ENCODE measurements at regions not wholly inside any gene's neighbourhood (a gene's known extent, or its start where the extent isn't known, plus 50 kb on each side); places are given as distances from the start of the nearest gene placed in this dataset.
A peak's percentile ranks its signal among the peaks of the same experiment; 100 is the strongest.

GRCh38 chr11:29166306-29166705, 850.5 kb downstream of the KCNA4 start:
- Histone ChIP-seq H3K4me3 (replicated peaks; ENCODE audit: low read depth, low read length) (no peak overlapping the region), H3K27me3 (replicated peaks; ENCODE audit: control insufficient read depth, insufficient read depth, low read length) (no peaks in the 10 kb centered on the region), H3K36me3 (ENCODE audit: control insufficient read depth, insufficient read depth, low read length) (no peaks in the 10 kb centered on the region)
- DNase-seq (ENCODE audit: extremely low read depth, insufficient read length) = no peak
- TF ChIP-seq CTCF (IDR thresholded peaks at IDR 0.05; ENCODE audit: insufficient read depth, low read length, poor library complexity, severe bottlenecking) = no peak

GRCh38 chr11:29163231-29163630, 853.6 kb downstream of the KCNA4 start:
- Histone ChIP-seq H3K4me3 (replicated peaks; ENCODE audit: low read depth, low read length) (no peak overlapping the region), H3K27me3 (replicated peaks; ENCODE audit: control insufficient read depth, insufficient read depth, low read length) (no peaks in the 10 kb centered on the region), H3K36me3 (ENCODE audit: control insufficient read depth, insufficient read depth, low read length) (no peaks in the 10 kb centered on the region)
- TF ChIP-seq CTCF (IDR thresholded peaks at IDR 0.05; ENCODE audit: insufficient read depth, low read length, poor library complexity, severe bottlenecking) = no peak
- no peak for DNase-seq (ENCODE audit: extremely low read depth, insufficient read length)

GRCh38 chr11:29162491-29162890, 854.3 kb downstream of the KCNA4 start:
- H3K27me3 ChIP-seq (replicated peaks; ENCODE audit: control insufficient read depth, insufficient read depth, low read length) = no peaks in the 10 kb centered on the region
- no peaks in the 10 kb centered on the region for H3K36me3 ChIP-seq (ENCODE audit: control insufficient read depth, insufficient read depth, low read length)
- no peak overlapping the region for H3K4me3 ChIP-seq (replicated peaks; ENCODE audit: low read depth, low read length)
- DNase-seq (ENCODE audit: extremely low read depth, insufficient read length) = no peak
- no peak for TF ChIP-seq CTCF (IDR thresholded peaks at IDR 0.05; ENCODE audit: insufficient read depth, low read length, poor library complexity, severe bottlenecking)

- DNase-seq (ENCODE audit: extremely low read depth, insufficient read length) = no peak
- no peaks in the 10 kb centered on the region for H3K36me3 ChIP-seq (ENCODE audit: control insufficient read depth, insufficient read depth, low read length)
- no peaks in the 10 kb centered on the region for H3K27me3 ChIP-seq (replicated peaks; ENCODE audit: control insufficient read depth, insufficient read depth, low read length)
- TF ChIP-seq CTCF (IDR thresholded peaks at IDR 0.05; ENCODE audit: insufficient read depth, low read length, poor library complexity, severe bottlenecking) = no peak
- no peak overlapping the region for H3K4me3 ChIP-seq (replicated peaks; ENCODE audit: low read depth, low read length)
These were observed 855.6 kb downstream of the KCNA4 start for GRCh38 chr11:29161191-29161590.

- Histone ChIP-seq H3K36me3 (ENCODE audit: control insufficient read depth, insufficient read depth, low read length) (no peaks in the 10 kb centered on the region), H3K4me3 (replicated peaks; ENCODE audit: low read depth, low read length) (no peak overlapping the region), H3K27me3 (replicated peaks; ENCODE audit: control insufficient read depth, insufficient read depth, low read length) (no peaks in the 10 kb centered on the region)
- no peak for DNase-seq (ENCODE audit: extremely low read depth, insufficient read length)
- peak; percentile 52 for TF ChIP-seq CTCF (IDR thresholded peaks at IDR 0.05; ENCODE audit: insufficient read depth, low read length, poor library complexity, severe bottlenecking)
These were observed 857.0 kb downstream of the KCNA4 start for GRCh38 chr11:29159552-29160465.
